MM.1S (cell line): ENCODE measurements at regions not wholly inside any gene's neighbourhood (a gene's known extent, or its start where the extent isn't known, plus 50 kb on each side); places are given as distances from the start of the nearest gene placed in this dataset.

Experiments
- DNase-seq: peaks from one replicate; pipeline ENCODE4 v3.0.0-alpha.2; 2015
- H2AFZ ChIP-seq: fragments of 300-600 bp; sonication (generic); 2 replicates; pipeline ENCODE4 v1.6.0; 2016; ENCODE audit warnings: antibody characterized with exemption, low read length
- H3F3A ChIP-seq: fragments of 300-600 bp; sonication (generic); 2 replicates; pipeline ENCODE4 v1.6.1; 2016; ENCODE audit warnings: mild to moderate bottlenecking, antibody characterized with exemption, low read length, moderate library complexity, mixed read lengths; ENCODE audit not compliant: insufficient read depth
- H3K27ac ChIP-seq: fragments of 300-600 bp; sonication (generic); 2 replicates; pipeline ENCODE4 v1.5.1; 2016; ENCODE audit warnings: mild to moderate bottlenecking, low read length
- H3K27me3 ChIP-seq: fragments of 300-600 bp; sonication (generic); replicated peaks from 2 replicates; pipeline ENCODE4 v1.6.0; 2016; ENCODE audit warnings: low read length; ENCODE audit not compliant: insufficient read depth
- H3K36me3 ChIP-seq: fragments of 300-600 bp; sonication (generic); replicated peaks from 2 replicates; pipeline ENCODE4 v1.6.1; 2016; ENCODE audit warnings: mild to moderate bottlenecking, low read length, mixed read lengths; ENCODE audit not compliant: insufficient read depth
- H3K4me1 ChIP-seq: fragments of 300-600 bp; sonication (generic); 2 replicates; pipeline ENCODE4 v1.6.1; 2016; ENCODE audit warnings: low read length, mixed read lengths
- H3K4me2 ChIP-seq: fragments of 300-600 bp; sonication (generic); 2 replicates; pipeline ENCODE4 v1.6.0; 2016; ENCODE audit warnings: low read depth, low read length
- H3K4me3 ChIP-seq: fragments of 300-600 bp; sonication (generic); 2 replicates; pipeline ENCODE4 v1.5.1; 2016; ENCODE audit warnings: low read length, mixed read lengths
- H3K79me2 ChIP-seq: fragments of 300-600 bp; sonication (generic); 2 replicates; pipeline ENCODE4 v1.6.1; 2016; ENCODE audit warnings: mixed run types, low read length, mixed read lengths
- H3K9ac ChIP-seq: fragments of 300-600 bp; sonication (generic); 2 replicates; pipeline ENCODE4 v1.6.1; 2016; ENCODE audit warnings: low read length, mixed read lengths
- H3K9me2 ChIP-seq: fragments of 300-600 bp; sonication (generic); replicated peaks from 2 replicates; pipeline ENCODE4 v1.6.1; 2016; ENCODE audit warnings: mild to moderate bottlenecking, low read length, mixed read lengths; ENCODE audit not compliant: insufficient read depth
- H3K9me3 ChIP-seq: fragments of 300-600 bp; sonication (generic); replicated peaks from 2 replicates; pipeline ENCODE4 v1.6.1; 2016; ENCODE audit warnings: mild to moderate bottlenecking, low read length, mixed read lengths; ENCODE audit not compliant: insufficient read depth
- H4K20me1 ChIP-seq: fragments of 300-600 bp; sonication (generic); 2 replicates; pipeline ENCODE4 v1.6.1; 2016; ENCODE audit warnings: mild to moderate bottlenecking, low read length, moderate library complexity, mixed read lengths; ENCODE audit not compliant: insufficient read depth
- CTCF ChIP-seq: fragments of 300-600 bp; sonication (generic); IDR thresholded peaks from 2 replicates; pipeline ENCODE4 v1.5.1; 2016; ENCODE audit warnings: antibody characterized with exemption, low read length, mixed read lengths
- EZH2 ChIP-seq: fragments of 300-600 bp; sonication (generic); optimal IDR thresholded peaks from 2 replicates; pipeline ENCODE3; 2017; ENCODE audit warnings: low read depth, mild to moderate bottlenecking, antibody characterized with exemption, low read length, mixed read lengths
- EZH2phosphoT487 ChIP-seq: fragments of 300-600 bp; sonication (generic); IDR thresholded peaks from 2 replicates; pipeline ENCODE4 v1.6.1; 2018; ENCODE audit warnings: antibody characterized with exemption, low read length

GRCh38 chr21:30083225-30083945 lies 83.2 kb downstream of the CLDN17 start:
- Histone ChIP-seq H3K36me3 (no peaks in the 10 kb centered on the region), H4K20me1 (no peaks in the 10 kb centered on the region), H3K4me2 (no peak overlapping the region), H3F3A (no peaks in the 10 kb centered on the region), H3K27ac (no peak overlapping the region), H3K4me1 (peaks cover 4% of the 10 kb centered on the region), H2AFZ (no peak overlapping the region), H3K9ac (no peak overlapping the region), H3K79me2 (no peaks in the 10 kb centered on the region), H3K9me3 (no peaks in the 10 kb centered on the region), H3K4me3 (no peak overlapping the region), H3K27me3 (no peaks in the 10 kb centered on the region), H3K9me2 (no peaks in the 10 kb centered on the region)
- no peak for TF ChIP-seq CTCF
- no peak for TF ChIP-seq EZH2phosphoT487
- TF ChIP-seq EZH2: no peak
- DNase-seq: no peak

- Histone ChIP-seq H3K79me2 (no peaks in the 10 kb centered on the region), H3F3A (no peaks in the 10 kb centered on the region), H3K9me3 (no peaks in the 10 kb centered on the region), H3K27ac (no peak overlapping the region), H3K4me1 (no peaks in the 10 kb centered on the region), H3K9ac (no peak overlapping the region), H4K20me1 (no peaks in the 10 kb centered on the region), H3K4me3 (no peak overlapping the region), H2AFZ (no peak overlapping the region), H3K36me3 (no peaks in the 10 kb centered on the region), H3K9me2 (no peaks in the 10 kb centered on the region), H3K27me3 (no peaks in the 10 kb centered on the region), H3K4me2 (no peak overlapping the region)
- no peak for DNase-seq
- no peak for TF ChIP-seq EZH2phosphoT487
- no peak for TF ChIP-seq EZH2
- TF ChIP-seq CTCF: no peak
Observed at GRCh38 chr21:30081506-30081905, 85.1 kb downstream of the CLDN17 start.

- TF ChIP-seq CTCF (peak; percentile 23), EZH2phosphoT487 (no peak), EZH2 (no peak)
- Histone ChIP-seq H3K27ac (no peak overlapping the region), H3K79me2 (no peaks in the 10 kb centered on the region), H4K20me1 (no peaks in the 10 kb centered on the region), H3K4me1 (no peaks in the 10 kb centered on the region), H2AFZ (no peak overlapping the region), H3K9me3 (no peaks in the 10 kb centered on the region), H3K9ac (no peak overlapping the region), H3K27me3 (no peaks in the 10 kb centered on the region), H3K4me3 (no peak overlapping the region), H3K9me2 (no peaks in the 10 kb centered on the region), H3F3A (no peaks in the 10 kb centered on the region), H3K4me2 (no peak overlapping the region), H3K36me3 (no peaks in the 10 kb centered on the region)
- DNase-seq: peak; percentile 29
Observed at GRCh38 chr21:30072496-30072895, 94.1 kb downstream of the CLDN17 start.
